Motor neuron (in vitro differentiated cells): ENCODE measurements at regions not wholly inside any gene's neighbourhood (a gene's known extent, or its start where the extent isn't known, plus 50 kb on each side); places are given as distances from the start of the nearest gene placed in this dataset.

Experiments used
- ATAC-seq, 8 experiments: fragments of 200-7000 bp; cut with Tn5 transposase; replicated peaks in 6 of 8; 2 replicates each; pipeline ENCODE4 v1.8.0; 2021; ENCODE audit warnings: mild to moderate bottlenecking in 8 of 8, moderate library complexity in 8 of 8
- H3K27ac ChIP-seq, 2 donors: fragments of 250-450 bp; sonication (Bioruptor Pico); 2 replicates each; pipeline ENCODE4 v1.9.0; 2021; ENCODE audit warnings: antibody characterized with exemption in 2 of 2, mild to moderate bottlenecking in 2 of 2, moderate library complexity in 1 of 2
- H3K4me1 ChIP-seq, 2 donors: fragments of 250-450 bp; sonication (Bioruptor Pico); replicated peaks in 1 of 2; 2 replicates each; pipeline ENCODE4 v1.6.1; 2021; ENCODE audit warnings: antibody characterized with exemption in 2 of 2, mild to moderate bottlenecking in 2 of 2, moderate library complexity in 1 of 2
- H3K4me3 ChIP-seq, 5 donors: fragments of 250-450 bp; sonication (Bioruptor Pico); 2 replicates each; pipeline ENCODE4 v1.9.0; 2021; ENCODE audit warnings: antibody characterized with exemption in 5 of 5, mild to moderate bottlenecking in 5 of 5, moderate library complexity in 4 of 5
- WGBS, 10 experiments: fragments of 450-650 bp; shearing (Covaris generic); methylation state at CpG; one replicate each; pipeline ENCODE4 v1.0.0; 2022; 5-methylcytosine and 5-hydroxymethylcytosine counted together
- in situ Hi-C, 9 experiments: fragments of 400-800 bp; cut with MboI; loops; one replicate each; pipeline ENCODE4 v1.15.0; 2021; ENCODE audit warnings: low sequenced_read_pairs in 9 of 9, low pct_unique_long_range_greater_than_20kb in 2 of 9; ENCODE audit not compliant: unreplicated experiment in 9 of 9

GRCh38 chr2:176557821-176558220 is 288.6 kb downstream of the MTX2 start:
- in situ Hi-C loops: loop anchor here in 5 of 9 experiments (10.0 to 25.0 kb wide), 3 partner anchors 96 to 421 kb away; partner anchors contain the start of gene HOXD8 (in 4 of the 5)
- Histone ChIP-seq H3K27ac (no peak overlapping the region), H3K4me1 (peaks cover 30 to 34% of the 10 kb centered on the region in 2 donors), H3K4me3 (no peak overlapping the region)
- 57 to 100% (median 89%) methylated on average over 1 of the region's 1 CpG; no CpG with 5 or more reads in 1 of the 10 experiments for WGBS, 10 experiments
- no peak for ATAC-seq

- H3K4me1 ChIP-seq: peaks cover 22 to 31% of the 10 kb centered on the region in 2 donors
- no peak for ATAC-seq
- no peak overlapping the region for H3K27ac ChIP-seq
- no peak overlapping the region for H3K4me3 ChIP-seq
- 60 to 100% (median 88%) methylated on average over 1 to 3 of the region's 4 CpGs; no CpG with 5 or more reads in 1 of the 10 experiments for WGBS, 10 experiments
- in situ Hi-C loops: loop anchor here in 5 of 9 experiments (10.0 to 25.0 kb wide), 3 partner anchors 96 to 421 kb away; partner anchors contain the start of gene HOXD8 (in 4 of the 5)
Measured at GRCh38 chr2:176558574-176559140, 289.4 kb downstream of the MTX2 start.

DNA sequence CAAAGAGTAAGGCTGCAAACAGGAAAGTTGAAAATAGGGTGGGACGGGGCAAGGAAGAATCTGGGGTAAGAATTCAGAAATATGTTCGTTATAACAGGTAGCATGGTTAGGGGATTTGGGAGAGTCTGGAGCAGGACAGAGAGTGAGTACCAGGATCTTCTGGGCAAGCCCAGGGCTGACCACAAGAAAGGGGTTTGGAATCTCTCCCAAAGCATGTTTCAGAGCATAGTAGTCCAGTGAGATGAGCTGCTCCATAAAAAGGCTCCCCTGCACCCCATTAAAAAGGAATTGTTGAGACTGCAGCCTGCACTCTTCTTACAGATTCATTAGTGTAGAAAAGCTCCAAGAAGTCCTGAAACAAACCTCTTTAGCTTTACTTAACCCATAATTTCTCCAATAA is 291.1 kb downstream of the MTX2 start:
- ATAC-seq: no peak
- WGBS, 10 experiments: 83 to 100% (median 100%) methylated on average over 1 of the region's 2 CpGs; no CpG with 5 or more reads in 5 of the 10 experiments
- in situ Hi-C loops: loop anchor here in 5 of 9 experiments (25.0 kb wide), 2 partner anchors 98 to 423 kb away; partner anchors contain the start of gene HOXD8 (in 4 of the 5)
- no peak overlapping the region for H3K4me3 ChIP-seq
- H3K27ac ChIP-seq: no peak overlapping the region
- H3K4me1 ChIP-seq: peaks cover 25 to 31% of the 10 kb centered on the region in 2 donors

DNA sequence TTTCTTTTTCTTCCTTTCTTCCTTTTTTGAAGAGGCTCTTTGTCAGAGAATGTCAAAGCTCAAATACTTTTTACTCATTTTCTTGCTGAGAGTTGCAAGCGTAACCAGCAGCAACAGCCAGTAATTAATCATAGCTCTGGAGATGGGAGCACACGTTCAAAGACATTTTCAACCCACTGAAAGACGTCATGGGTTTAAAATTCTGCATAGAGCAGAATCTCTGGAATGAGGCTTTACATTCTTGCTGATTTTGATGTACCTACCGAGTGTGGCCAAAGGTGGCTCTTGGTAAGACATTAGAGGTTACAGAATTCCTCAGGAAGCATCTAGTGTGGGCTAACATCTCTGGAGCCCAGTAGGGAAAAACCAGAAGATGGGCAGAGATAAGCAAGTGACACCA is 292.5 kb downstream of the MTX2 start:
- H3K4me1 ChIP-seq: peaks cover 39 to 42% of the 10 kb centered on the region in 2 donors
- no peak overlapping the region for H3K4me3 ChIP-seq
- peak; percentile 8 to 55 (median 16) for ATAC-seq
- WGBS, 10 experiments: 13 to 50% (median 26%) methylated on average over 1 to 4 of the region's 4 CpGs
- H3K27ac ChIP-seq: no peak overlapping the region
- in situ Hi-C loops: loop anchor here in 5 of 9 experiments (25.0 kb wide), 2 partner anchors 99 to 424 kb away; partner anchors contain the start of gene HOXD8 (in 4 of the 5)

DNA sequence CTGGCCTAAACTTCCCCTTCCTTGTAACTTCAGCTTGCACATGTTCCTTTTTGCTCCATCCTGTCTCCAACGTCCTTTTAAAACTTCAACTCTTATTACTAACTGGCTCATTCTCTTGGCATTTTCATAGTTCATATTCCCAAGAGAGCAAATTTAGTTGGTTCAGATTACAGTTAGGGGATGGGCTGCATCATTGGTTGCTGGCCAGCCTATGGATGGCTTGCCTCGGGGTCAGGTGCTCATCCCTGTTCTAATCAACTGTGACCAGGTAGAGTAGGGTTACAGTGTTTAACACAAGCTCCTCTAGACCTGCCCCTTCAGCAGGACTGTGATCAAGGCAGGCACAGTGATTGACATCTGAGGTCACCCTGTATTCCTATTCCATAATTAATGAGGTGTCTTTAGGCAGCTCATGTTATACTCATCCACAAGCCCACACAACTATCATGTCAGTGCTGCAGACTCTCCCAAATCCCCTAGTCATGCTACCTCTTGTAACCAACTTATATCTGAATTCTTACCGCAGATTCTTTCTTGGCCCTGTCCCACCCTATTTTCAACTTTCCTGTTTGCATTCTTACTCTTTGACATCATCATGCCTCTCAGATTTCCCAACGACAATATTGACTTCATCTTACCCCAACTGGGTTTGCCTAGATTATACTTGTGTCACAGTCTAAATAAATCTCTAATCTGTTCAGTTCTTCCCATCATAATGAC is 293.3 kb downstream of the MTX2 start:
- no peak overlapping the region for H3K4me3 ChIP-seq
- no peak overlapping the region for H3K27ac ChIP-seq
- 18 to 100% (median 69%) methylated on average over 1 to 4 of the region's 4 CpGs for WGBS, 10 experiments
- in situ Hi-C loops: loop anchor here in 5 of 9 experiments (25.0 kb wide), 2 partner anchors 100 to 425 kb away; partner anchors contain the start of gene HOXD8 (in 4 of the 5)
- peaks cover 40 to 42% of the 10 kb centered on the region in 2 donors for H3K4me1 ChIP-seq
- ATAC-seq: peak in 2 of 8 experiments; percentile 47 to 61

- peak in 7 of 8 experiments; percentile 72 to 96 (median 94) for ATAC-seq
Measured at GRCh38 chr2:176565641-176566323, 296.5 kb downstream of the MTX2 start.

GRCh38 chr2:176566496-176566895 is 297.3 kb downstream of the MTX2 start:
- peaks cover 31 to 42% of the 10 kb centered on the region in 2 donors for H3K4me1 ChIP-seq
- peak overlapping the region in 1 of 2 donors; percentile 72 for H3K27ac ChIP-seq
- WGBS, 10 experiments: 29 to 100% (median 100%) methylated on average over 1 of the region's 1 CpG; no CpG with 5 or more reads in 1 of the 10 experiments
- no peak overlapping the region for H3K4me3 ChIP-seq
- in situ Hi-C loops: loop anchor here in 5 of 9 experiments (25.0 kb wide), 2 partner anchors 104 to 429 kb away; partner anchors contain the start of gene HOXD8 (in 4 of the 5)
- no peak for ATAC-seq

More at GRCh38 chr2:176565641-176566323, 296.5 kb downstream of the MTX2 start:
- in situ Hi-C loops: loop anchor here in 5 of 9 experiments (25.0 kb wide), 2 partner anchors 103 to 428 kb away; partner anchors contain the start of gene HOXD8 (in 4 of the 5)
- Histone ChIP-seq H3K27ac (peak overlapping the region; percentile 38 to 72), H3K4me3 (peak overlapping the region in 1 of 5 donors; percentile 4), H3K4me1 (peaks cover 37 to 50% of the 10 kb centered on the region in 2 donors)
- WGBS, 10 experiments: 0 to 75% (median 41%) methylated on average over 1 to 10 of the region's 18 CpGs; no CpG with 5 or more reads in 2 of the 10 experiments

DNA sequence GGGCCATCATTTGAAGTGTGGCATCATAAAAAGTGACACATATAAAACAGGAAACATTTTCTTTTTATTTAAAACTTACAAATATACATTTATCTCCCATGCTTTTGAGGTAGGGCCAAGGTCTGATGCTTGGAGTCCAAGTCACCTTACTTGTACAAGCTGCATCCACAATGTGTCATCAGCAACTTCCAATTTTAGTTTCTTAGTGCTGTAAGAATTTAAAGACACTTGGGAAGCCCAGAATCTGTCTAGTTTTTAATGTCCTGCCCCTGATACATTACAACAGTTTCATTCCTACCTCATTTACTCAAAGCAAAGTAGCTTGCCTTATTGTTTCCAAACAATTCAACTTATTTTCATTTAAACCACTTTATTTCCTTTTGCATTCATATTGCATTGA is 297.7 kb downstream of the MTX2 start:
- peaks cover 27 to 38% of the 10 kb centered on the region in 2 donors for H3K4me1 ChIP-seq
- in situ Hi-C loops: loop anchor here in 5 of 9 experiments (25.0 kb wide), 2 partner anchors 105 to 430 kb away; partner anchors contain the start of gene HOXD8 (in 4 of the 5)
- ATAC-seq: no peak
- H3K4me3 ChIP-seq: no peak overlapping the region
- no peak overlapping the region for H3K27ac ChIP-seq

- no peak for ATAC-seq
- in situ Hi-C loops: loop anchor here in 5 of 9 experiments (25.0 kb wide), 2 partner anchors 105 to 430 kb away; partner anchors contain the start of gene HOXD8 (in 4 of the 5)
- no peak overlapping the region for H3K27ac ChIP-seq
- H3K4me3 ChIP-seq: no peak overlapping the region
- peaks cover 23 to 35% of the 10 kb centered on the region in 2 donors for H3K4me1 ChIP-seq
- WGBS, 10 experiments: 20 to 100% (median 77%) methylated on average over 1 to 2 of the region's 2 CpGs; no CpG with 5 or more reads in 4 of the 10 experiments
Measured at GRCh38 chr2:176567361-176567760, 298.1 kb downstream of the MTX2 start.

- peaks cover 44 to 52% of the 10 kb centered on the region in 2 donors for H3K4me1 ChIP-seq
- in situ Hi-C loops: loop anchor here in 5 of 9 experiments (25.0 kb wide), 2 partner anchors 107 to 432 kb away; partner anchors contain the start of gene HOXD8 (in 4 of the 5)
- no peak overlapping the region for H3K4me3 ChIP-seq
- no peak for ATAC-seq
- no peak overlapping the region for H3K27ac ChIP-seq
- WGBS, 10 experiments: 43 to 100% (median 67%) methylated on average over 1 to 3 of the region's 3 CpGs; no CpG with 5 or more reads in 5 of the 10 experiments
Measured at GRCh38 chr2:176569574-176569973, 300.3 kb downstream of the MTX2 start.

- no peak overlapping the region for H3K4me3 ChIP-seq
- in situ Hi-C loops: loop anchor here in 5 of 9 experiments (25.0 kb wide), 2 partner anchors 112 to 437 kb away; partner anchors contain the start of gene HOXD8 (in 4 of the 5)
- H3K4me1 ChIP-seq: peaks cover 38 to 51% of the 10 kb centered on the region in 2 donors
- WGBS, 10 experiments: 0 to 100% (median 52%) methylated on average over 1 to 4 of the region's 4 CpGs
- H3K27ac ChIP-seq: peak overlapping the region; percentile 66 to 68
- ATAC-seq: peak in 6 of 8 experiments; percentile 3 to 92 (median 46)
Measured at GRCh38 chr2:176573612-176574483, 304.6 kb downstream of the MTX2 start.
